HepG2 (cell line): ENCODE measurements at regions not wholly inside any gene's neighbourhood (a gene's known extent, or its start where the extent isn't known, plus 50 kb on each side); places are given as distances from the start of the nearest gene placed in this dataset.

Source experiments
- AHDC1 ChIP-seq: sonication (generic); formaldehyde crosslinking; IDR thresholded peaks from 2 replicates; pipeline ENCODE4 v1.5.1; 2020; ENCODE audit warnings: mild to moderate bottlenecking, missing genetic modification reagents, borderline replicate concordance
- EP300 ChIP-seq, 3 experiments: sonication (generic) in 1 of 3; formaldehyde crosslinking in 1 of 3; IDR thresholded peaks; 2 replicates each; pipeline versions ENCODE4 v1.5.1 to v1.6.1; 2011 to 2020; ENCODE audit warnings: low read depth in 2 of 3, low read length in 2 of 3, borderline replicate concordance in 1 of 3, improper control_type of control experiment in 1 of 3, mild to moderate bottlenecking in 1 of 3, missing genetic modification reagents in 1 of 3, moderate library complexity in 1 of 3
- FOXM1 ChIP-seq: sonication (generic); formaldehyde crosslinking; IDR thresholded peaks from 2 replicates; pipeline ENCODE4 v1.5.0; 2020; ENCODE audit warnings: missing genetic modification reagents
- HNF1B ChIP-seq: sonication (generic); formaldehyde crosslinking; IDR thresholded peaks from 2 replicates; pipeline ENCODE4 v1.5.1; 2020; ENCODE audit warnings: mild to moderate bottlenecking, moderate library complexity, missing genetic modification reagents
- KDM3A ChIP-seq: IDR thresholded peaks from 2 replicates; pipeline ENCODE4 v1.6.1; 2018; ENCODE audit warnings: low read depth, missing compliant biosample characterization
- KIAA2018 ChIP-seq: sonication (generic); formaldehyde crosslinking; IDR thresholded peaks from 2 replicates; pipeline ENCODE4 v1.5.0; 2020; ENCODE audit warnings: mild to moderate bottlenecking, missing genetic modification reagents, borderline replicate concordance
- MIER2 ChIP-seq: IDR thresholded peaks from 2 replicates; pipeline ENCODE4 v1.6.1; 2016; ENCODE audit warnings: missing biosample characterization, missing genetic modification reagents
- MTERF4 ChIP-seq: sonication (generic); formaldehyde crosslinking; IDR thresholded peaks from 2 replicates; pipeline ENCODE4 v1.8.0; 2023; ENCODE audit warnings: mild to moderate bottlenecking, missing genetic modification reagents
- ZC3H4 ChIP-seq: sonication (generic); formaldehyde crosslinking; IDR thresholded peaks from 2 replicates; pipeline ENCODE4 v1.4.0; 2020; ENCODE audit warnings: missing genetic modification reagents, borderline replicate concordance
- ZMYM4 ChIP-seq: sonication (generic); formaldehyde crosslinking; IDR thresholded peaks from 2 replicates; pipeline ENCODE4 v1.8.1; 2023; ENCODE audit warnings: mild to moderate bottlenecking, missing genetic modification reagents
- ZNF383 ChIP-seq: sonication (generic); formaldehyde crosslinking; IDR thresholded peaks from 2 replicates; pipeline ENCODE4 v1.4.0; 2020; ENCODE audit warnings: missing genetic modification reagents, mild to moderate bottlenecking, borderline replicate concordance
- ZNF839 ChIP-seq: sonication (generic); formaldehyde crosslinking; IDR thresholded peaks from 2 replicates; pipeline ENCODE4 v1.4.0; 2020; ENCODE audit warnings: missing genetic modification reagents, mild to moderate bottlenecking, borderline replicate concordance

- no peak for TF ChIP-seq KIAA2018
- 0 out of 2 replicates have a peak, but pooled peaks have one; percentile 42 for TF ChIP-seq KDM3A (CRISPR knock-in tag)
- TF ChIP-seq ZMYM4: peak; percentile 52; the same call in 1 of the 2 replicates
- TF ChIP-seq ZNF839 (CRISPR knock-in tag): no peak
- TF ChIP-seq AHDC1 (CRISPR knock-in tag): peak; percentile 70; the same call in 1 of the 2 replicates
- TF ChIP-seq HNF1B (CRISPR knock-in tag): 0 out of 2 replicates have a peak, but pooled peaks have one; percentile 42
- TF ChIP-seq ZC3H4 (CRISPR knock-in tag): no peak
- TF ChIP-seq EP300 (IDR thresholded peaks at IDR 0.05; ENCODE audit: low read depth in 2 of 2, low read length in 2 of 2): peak in 1 of 2 experiments; percentile 42; a peak in 1 of 4 replicates
- no peak for TF ChIP-seq EP300 (CRISPR knock-in tag; IDR thresholded peaks at IDR 0.05; ENCODE audit: borderline replicate concordance)
- TF ChIP-seq ZNF383 (CRISPR knock-in tag): no peak
- TF ChIP-seq FOXM1: no peak
- TF ChIP-seq MIER2 (CRISPR knock-in tag): no peak
- TF ChIP-seq MTERF4 (CRISPR knock-in tag): 0 out of 2 replicates have a peak, but pooled peaks have one; percentile 38
Observed at GRCh38 chr6:21309807-21310221, 283.7 kb upstream of the SOX4 start (continued).
